IMR-90 (cell line): ENCODE measurements at regions not wholly inside any gene's neighbourhood (a gene's known extent, or its start where the extent isn't known, plus 50 kb on each side); places are given as distances from the start of the nearest gene placed in this dataset.

Experiments
- ATAC-seq: fragments of 200-7000 bp; cut with Tn5 transposase; 2 replicates; pipeline ENCODE4 v1.9.1; 2020; ENCODE audit warnings: low read depth, mild to moderate bottlenecking, moderate library complexity
- BruUV-seq: library from RNA; stranded (reverse); fragments of 400-500 nt; replicated peaks from 2 replicates; lab custom pipeline; 2021; lab: Mats Ljungman, UMichigan
- CTCF ChIA-PET: fragments of 300-600 bp; formaldehyde crosslinking; extraction: SDS; loops from one replicate; lab custom pipeline; 2021; ENCODE audit warnings: antibody characterized with exemption; lab: Yijun Ruan, JAX
- POLR2A ChIA-PET: fragments of 300-600 bp; sonication (Branson Sonifier 250); formaldehyde crosslinking; loops from one replicate; lab custom pipeline; 2022; ENCODE audit warnings: antibody characterized with exemption; ENCODE audit not compliant: unreplicated experiment; lab: Charles Lee
- DNase-seq: peaks from one replicate; pipeline ENCODE4 v3.0.0; 2013
- H2AFZ ChIP-seq: replicated peaks from 2 replicates; pipeline ENCODE3; 2013; ENCODE audit warnings: low read length, mild to moderate bottlenecking; ENCODE audit not compliant: poor library complexity
- H2AK5ac ChIP-seq: 2 replicates; pipeline ENCODE4 v1.6.1; 2013; ENCODE audit warnings: low read depth, low read length, inconsistent platforms
- H2AK9ac ChIP-seq: replicated peaks from 2 replicates; pipeline ENCODE3; 2013; ENCODE audit warnings: mild to moderate bottlenecking, low read depth, low read length, moderate library complexity; ENCODE audit not compliant: poor library complexity
- H2BK120ac ChIP-seq: 2 replicates; pipeline ENCODE4 v1.6.1; 2013; ENCODE audit warnings: low read depth, low read length, inconsistent platforms
- H2BK15ac ChIP-seq: 3 replicates; pipeline ENCODE4 v1.6.1; 2013; ENCODE audit warnings: low read depth, low read length, inconsistent platforms
- H2BK20ac ChIP-seq: 2 replicates; pipeline ENCODE4 v1.6.1; 2013; ENCODE audit warnings: low read depth, mild to moderate bottlenecking, inconsistent platforms, low read length, moderate library complexity
- H2BK5ac ChIP-seq: 2 replicates; pipeline ENCODE4 v1.6.1; 2013; ENCODE audit warnings: mild to moderate bottlenecking, low read depth, low read length, inconsistent platforms; ENCODE audit not compliant: poor library complexity, severe bottlenecking
- H3K14ac ChIP-seq: replicated peaks from 2 replicates; pipeline ENCODE4 v1.6.1; 2013; ENCODE audit warnings: low read depth, low read length, inconsistent platforms
- H3K18ac ChIP-seq: 2 replicates; pipeline ENCODE4 v1.6.1; 2013; ENCODE audit warnings: low read depth, low read length, control low read depth
- H3K23ac ChIP-seq: 2 replicates; pipeline ENCODE4 v1.6.1; 2013; ENCODE audit warnings: low read depth, low read length, inconsistent platforms
- H3K27ac ChIP-seq: 2 replicates; pipeline ENCODE4 v1.5.1; 2013; ENCODE audit warnings: mild to moderate bottlenecking, control low read depth, low read length; ENCODE audit not compliant: insufficient read depth
- H3K27me3 ChIP-seq: 2 replicates; pipeline ENCODE4 v1.6.1; 2013; ENCODE audit warnings: low read length; ENCODE audit not compliant: control insufficient read depth, insufficient read depth
- H3K36me3 ChIP-seq: 2 replicates; pipeline ENCODE4 v1.6.1; 2013; ENCODE audit warnings: low read length, mixed read lengths; ENCODE audit not compliant: control insufficient read depth, insufficient read depth
- H3K4ac ChIP-seq: 2 replicates; pipeline ENCODE4 v1.6.1; 2013; ENCODE audit warnings: low read depth, low read length, inconsistent platforms
- H3K4me1 ChIP-seq: 2 replicates; pipeline ENCODE4 v1.6.1; 2013; ENCODE audit warnings: low read length, mixed read lengths; ENCODE audit not compliant: control insufficient read depth, insufficient read depth
- H3K4me2 ChIP-seq: 2 replicates; pipeline ENCODE4 v1.6.1; 2013; ENCODE audit warnings: low read depth, mild to moderate bottlenecking, control low read depth, low read length, moderate library complexity
- H3K4me3 ChIP-seq: 2 replicates; pipeline ENCODE4 v1.5.1; 2013; ENCODE audit warnings: low read depth, mild to moderate bottlenecking, control low read depth, low read length, moderate library complexity; ENCODE audit not compliant: insufficient read depth
- H3K56ac ChIP-seq: 2 replicates; pipeline ENCODE4 v1.6.1; 2013; ENCODE audit warnings: low read length, inconsistent platforms; ENCODE audit not compliant: insufficient read depth; ENCODE audit errors: extremely low read depth
- H3K79me1 ChIP-seq, 2 experiments: 2 replicates each; pipeline ENCODE4 v1.6.1; 2013; ENCODE audit warnings: low read length in 2 of 2, inconsistent platforms in 1 of 2, low read depth in 1 of 2
- H3K9ac ChIP-seq: 2 replicates; pipeline ENCODE4 v1.6.1; 2013; ENCODE audit warnings: low read depth, low read length, control low read depth
- H3K9me1 ChIP-seq: 2 replicates; pipeline ENCODE4 v1.6.1; 2013; ENCODE audit warnings: low read length, inconsistent platforms; ENCODE audit not compliant: insufficient read depth
- H3K9me3 ChIP-seq: 2 replicates; pipeline ENCODE4 v1.6.1; 2013; ENCODE audit warnings: low read length; ENCODE audit not compliant: control insufficient read depth, insufficient read depth
- H4K20me1 ChIP-seq: 2 replicates; pipeline ENCODE4 v1.6.1; 2013; ENCODE audit warnings: low read length, inconsistent platforms; ENCODE audit not compliant: insufficient read depth
- H4K5ac ChIP-seq: 2 replicates; pipeline ENCODE4 v1.6.1; 2013; ENCODE audit warnings: mild to moderate bottlenecking, low read depth, low read length, control low read depth
- H4K8ac ChIP-seq, 2 experiments: 2 replicates each; pipeline ENCODE4 v1.6.1; 2013; ENCODE audit warnings: low read depth in 2 of 2, low read length in 2 of 2, control low read depth in 1 of 2, inconsistent platforms in 1 of 2
- H4K91ac ChIP-seq: 2 replicates; pipeline ENCODE4 v1.6.1; 2013; ENCODE audit warnings: low read depth, low read length, inconsistent platforms; ENCODE audit not compliant: insufficient read depth
- BHLHE40 ChIP-seq: fragments of 150-350 bp; IDR thresholded peaks from 2 replicates; pipeline ENCODE4 v1.6.1; 2016; ENCODE audit warnings: mild to moderate bottlenecking, low read depth, low read length
- CEBPB ChIP-seq: IDR thresholded peaks from 2 replicates; pipeline ENCODE4 v1.6.1; 2012; ENCODE audit warnings: low read depth, low read length, improper control_type of control experiment
- CHD1 ChIP-seq: IDR thresholded peaks from 2 replicates; pipeline ENCODE4 v1.6.1; 2012; ENCODE audit warnings: low read depth, low read length, improper control_type of control experiment
- CTCF ChIP-seq: conservative IDR thresholded peaks from 2 replicates; pipeline ENCODE4 v1.5.1; 2012; ENCODE audit warnings: mild to moderate bottlenecking, low read depth, low read length, improper control_type of control experiment
- ELK1 ChIP-seq: fragments of 150-350 bp; IDR thresholded peaks from 2 replicates; pipeline ENCODE4 v1.6.1; 2016; ENCODE audit warnings: low read depth, mild to moderate bottlenecking, low read length, moderate library complexity, borderline replicate concordance
- FOS ChIP-seq: fragments of 150-350 bp; IDR thresholded peaks from 2 replicates; pipeline ENCODE4 v1.6.1; 2016; ENCODE audit warnings: low read depth, low read length
- MAFK ChIP-seq: IDR thresholded peaks from 2 replicates; pipeline ENCODE4 v1.6.1; 2012; ENCODE audit warnings: low read depth, low read length, improper control_type of control experiment
- MAZ ChIP-seq: IDR thresholded peaks from 2 replicates; pipeline ENCODE4 v1.6.1; 2012; ENCODE audit warnings: low read depth, mild to moderate bottlenecking, low read length, improper control_type of control experiment, moderate library complexity, borderline replicate concordance
- MXI1 ChIP-seq: IDR thresholded peaks from 2 replicates; pipeline ENCODE4 v1.6.1; 2012; ENCODE audit warnings: low read depth, mild to moderate bottlenecking, low read length, moderate library complexity, borderline replicate concordance
- POLR2A ChIP-seq: IDR thresholded peaks from 2 replicates; pipeline ENCODE4 v1.6.1; 2012; ENCODE audit warnings: mild to moderate bottlenecking, low read depth, low read length
- RAD21 ChIP-seq: IDR thresholded peaks from 2 replicates; pipeline ENCODE4 v1.6.1; 2012; ENCODE audit warnings: low read length, improper control_type of control experiment
- RCOR1 ChIP-seq: IDR thresholded peaks from 2 replicates; pipeline ENCODE4 v1.6.1; 2012; ENCODE audit warnings: mild to moderate bottlenecking, low read length, improper control_type of control experiment; ENCODE audit not compliant: insufficient replicate concordance
- RFX5 ChIP-seq: IDR thresholded peaks from 2 replicates; pipeline ENCODE4 v1.8.0; 2012; ENCODE audit warnings: low read depth, mild to moderate bottlenecking, low read length, moderate library complexity
- SMC3 ChIP-seq: fragments of 150-350 bp; IDR thresholded peaks from 2 replicates; pipeline ENCODE4 v1.6.1; 2016; ENCODE audit warnings: low read depth, mild to moderate bottlenecking, antibody characterized with exemption, low read length, moderate library complexity
- WGBS, 2 experiments: methylation state at CpG; one replicate each; pipeline versions ENCODE4 v1.1.5 to v1.1.7; 2013; ENCODE audit warnings: missing lambda C conversion rate in 2 of 2; ENCODE audit not compliant: insufficient read length in 1 of 2; ENCODE audit errors: extremely low coverage in 2 of 2; 5-methylcytosine and 5-hydroxymethylcytosine counted together
- dilution Hi-C: fragments of 300-500 bp; cut with HindIII; formaldehyde crosslinking; loops from one replicate; pipeline ENCODE4 v1.14.3; 2018; ENCODE audit warnings: low sequenced_read_pairs; ENCODE audit not compliant: unreplicated experiment
- in situ Hi-C: fragments of 300-500 bp; cut with MboI; formaldehyde crosslinking; loops from 3 replicates; pipeline ENCODE4 v1.14.3; 2019; ENCODE audit warnings: low sequenced_read_pairs, inconsistent platforms, mixed read lengths
- intact Hi-C: fragments of 100-400 bp; cut with micrococcal nuclease; formaldehyde crosslinking; loops from 2 replicates; pipeline ENCODE4 v1.10.0; 2022
- TF ChIP-seq, protein P1 (sequence below): fragments of 150-350 bp; IDR thresholded peaks from 2 replicates; pipeline ENCODE4 v1.6.1; 2017; ENCODE audit warnings: mild to moderate bottlenecking, antibody characterized with exemption, low read length, low read depth

- ChIA-PET CTCF (interaction anchor here (0.5 kb wide), 1 partner anchor 24 kb away, joined by 3 read pairs; no protein-coding TSS in a partner anchor), POLR2A (no interaction called here)
- DNase-seq (no peak), ATAC-seq (no peak)
- Histone ChIP-seq H2AK5ac (no peak overlapping the region), H2BK120ac (no peak overlapping the region), H3K14ac (no peak overlapping the region), H2AK9ac (no peak overlapping the region), H4K8ac (no peak overlapping the region), H3K4me2 (no peak overlapping the region), H3K56ac (no peak overlapping the region), H3K27me3 (no peaks in the 10 kb centered on the region), H2BK15ac (no peak overlapping the region), H3K27ac (no peak overlapping the region), H3K36me3 (no peaks in the 10 kb centered on the region), H2BK5ac (no peak overlapping the region), H3K9me1 (no peaks in the 10 kb centered on the region), H3K4me1 (no peaks in the 10 kb centered on the region), H3K18ac (no peak overlapping the region), H4K20me1 (no peaks in the 10 kb centered on the region), H2AFZ (no peak overlapping the region), H3K23ac (no peak overlapping the region), H3K9ac (no peak overlapping the region), H3K9me3 (peaks cover 53% of the 10 kb centered on the region), H4K91ac (no peak overlapping the region), H2BK20ac (no peak overlapping the region), H3K79me1 (no peaks in the 10 kb centered on the region), H4K5ac (no peak overlapping the region), H3K4ac (no peak overlapping the region), H3K4me3 (no peak overlapping the region)
- dilution Hi-C loops: no loop called here
- in situ Hi-C loops: loop anchor here (10.0 kb wide), 1 partner anchor 59 kb away; no protein-coding TSS in a partner anchor
- WGBS, 2 experiments: no CpG with 5 or more reads among the region's 4 CpGs
- TF ChIP-seq POLR2A (no peak), MAFK (no peak), CHD1 (no peak), MXI1 (no peak), RCOR1 (no peak), MAZ (no peak), CEBPB (no peak), FOS (no peak), BHLHE40 (no peak), RFX5 (no peak), SMC3 (no peak), ELK1 (no peak), CTCF (no peak), RAD21 (no peak)
- TF ChIP-seq, protein P1, sequence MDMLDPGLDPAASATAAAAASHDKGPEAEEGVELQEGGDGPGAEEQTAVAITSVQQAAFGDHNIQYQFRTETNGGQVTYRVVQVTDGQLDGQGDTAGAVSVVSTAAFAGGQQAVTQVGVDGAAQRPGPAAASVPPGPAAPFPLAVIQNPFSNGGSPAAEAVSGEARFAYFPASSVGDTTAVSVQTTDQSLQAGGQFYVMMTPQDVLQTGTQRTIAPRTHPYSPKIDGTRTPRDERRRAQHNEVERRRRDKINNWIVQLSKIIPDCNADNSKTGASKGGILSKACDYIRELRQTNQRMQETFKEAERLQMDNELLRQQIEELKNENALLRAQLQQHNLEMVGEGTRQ: no peak
- no TSS peak for BruUV-seq
- intact Hi-C loops: no loop called here
These were observed 159.5 kb upstream of the RPL38 start for GRCh38 chr17:74043976-74044375.
